ENCODE measurements at regions not wholly inside any gene's neighbourhood (a gene's known extent, or its start where the extent isn't known, plus 50 kb on each side); places are given as distances from the start of the nearest gene placed in this dataset.

DNA sequence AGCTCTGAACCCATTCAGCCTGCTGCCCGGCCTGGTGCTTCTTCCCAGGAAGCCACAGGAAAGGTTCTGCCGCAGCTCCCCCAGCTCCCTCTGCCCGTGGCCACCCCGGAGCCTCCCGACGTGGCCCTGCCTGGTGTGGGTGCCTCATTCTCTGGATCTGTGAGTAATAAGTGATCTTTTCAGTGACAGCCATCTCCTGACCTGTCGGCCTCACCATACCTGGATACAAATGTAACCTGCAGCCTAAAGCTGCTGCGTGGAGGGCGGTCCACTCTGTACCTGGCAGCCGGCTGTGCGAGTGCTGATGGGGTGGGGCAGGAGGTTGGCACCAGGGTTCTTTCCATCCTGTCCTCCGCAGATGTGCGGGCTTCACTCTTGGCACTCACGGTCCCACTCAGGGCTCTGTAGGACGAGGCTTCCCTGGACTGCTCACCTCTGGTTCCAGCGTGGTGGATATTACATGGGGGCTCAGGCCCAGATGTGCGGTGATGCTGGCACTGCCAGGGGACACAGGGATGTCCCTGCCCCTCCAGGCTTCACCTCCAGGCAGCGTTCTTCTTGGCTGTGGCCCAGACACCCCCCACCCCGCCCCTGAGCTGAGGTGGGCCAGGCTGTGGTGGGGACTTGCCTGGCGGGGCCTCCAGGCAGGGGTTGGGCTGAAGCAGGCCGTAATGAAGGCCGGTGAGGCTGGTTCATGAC, 748.5 kb downstream of the BRD1 start:
- no peak for DNase-seq

GRCh38 chr22:49078076-49078710, 749.5 kb downstream of the BRD1 start:
- DNase-seq = no peak

GRCh38 chr22:49077586-49077985, 750.1 kb downstream of the BRD1 start:
- no peak for DNase-seq

DNA sequence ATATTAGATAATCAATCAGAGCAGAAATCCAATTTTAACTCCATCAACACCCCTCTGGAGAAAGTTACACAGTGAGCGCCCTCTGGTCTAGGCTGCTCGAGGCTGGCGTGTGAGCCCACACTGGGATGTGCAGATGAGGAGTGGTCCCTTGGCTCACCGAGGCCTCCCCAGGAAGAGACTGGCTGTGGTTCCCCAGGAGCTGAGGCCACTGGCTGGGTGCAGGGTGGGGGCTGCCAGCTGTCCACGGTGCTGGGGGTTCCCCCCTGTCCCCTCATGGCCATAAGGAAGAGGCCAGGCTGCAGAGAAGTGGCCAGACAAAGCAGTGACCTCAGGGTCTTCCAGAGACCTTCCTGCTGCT, 750.7 kb downstream of the BRD1 start:
- no peak for DNase-seq

- no peak for DNase-seq
Observed at GRCh38 chr22:49076300-49077035, 751.2 kb downstream of the BRD1 start.

GRCh38 chr22:49075150-49075549, 752.5 kb downstream of the BRD1 start:
- DNase-seq = no peak

DNA sequence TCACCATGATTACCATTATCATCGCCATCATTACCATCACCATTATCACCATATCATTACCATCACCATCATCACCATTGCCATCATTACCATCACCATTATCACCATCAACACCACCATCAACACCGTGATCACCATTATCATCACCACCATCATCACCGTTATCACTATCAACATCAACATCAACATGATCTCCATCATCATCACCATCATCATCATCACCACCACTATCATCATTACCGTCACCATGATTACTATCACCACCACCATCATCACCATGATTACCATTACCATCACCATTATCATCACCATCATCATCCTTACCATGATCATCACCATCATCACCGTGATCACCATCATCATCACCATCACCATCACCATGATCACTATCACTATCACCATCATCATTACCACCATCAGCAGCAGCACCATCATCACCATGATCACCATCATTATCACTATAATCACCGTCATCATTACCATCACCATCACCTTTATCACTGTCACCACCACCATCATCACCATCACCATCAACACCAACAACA, 753.7 kb downstream of the BRD1 start:
- no peak for DNase-seq

DNA sequence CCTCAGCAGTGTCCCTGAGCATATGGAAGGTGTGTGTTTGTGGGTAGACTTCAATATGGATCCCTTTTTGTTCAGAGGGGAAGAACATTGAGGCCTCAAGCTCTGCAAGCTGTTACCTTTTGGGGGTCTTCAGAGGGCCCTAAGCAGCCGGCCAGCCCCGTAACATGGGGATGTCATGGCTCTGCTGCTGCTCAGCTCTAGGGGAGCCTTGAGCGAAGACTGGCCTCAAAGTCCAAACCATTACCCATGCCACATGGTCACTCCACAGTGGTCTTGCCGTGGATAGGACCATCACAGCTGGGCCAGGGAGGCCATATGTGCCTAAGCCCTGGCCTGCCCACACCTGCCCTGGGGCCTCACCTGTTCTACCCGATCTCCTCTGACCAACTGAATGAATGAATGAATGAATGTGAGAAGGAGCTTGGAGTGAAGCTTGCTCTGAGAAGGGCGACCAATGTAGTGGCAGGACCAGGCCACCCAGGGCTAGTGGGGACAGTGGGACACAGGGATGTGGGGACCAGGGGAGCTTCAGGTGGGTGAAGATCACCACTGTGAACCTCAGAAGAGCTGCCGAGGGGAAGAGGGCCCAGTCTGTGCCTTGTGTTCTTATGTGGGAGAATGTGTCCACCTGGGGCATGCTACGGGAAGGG, 754.6 kb downstream of the BRD1 start:
- no peak for DNase-seq

DNA sequence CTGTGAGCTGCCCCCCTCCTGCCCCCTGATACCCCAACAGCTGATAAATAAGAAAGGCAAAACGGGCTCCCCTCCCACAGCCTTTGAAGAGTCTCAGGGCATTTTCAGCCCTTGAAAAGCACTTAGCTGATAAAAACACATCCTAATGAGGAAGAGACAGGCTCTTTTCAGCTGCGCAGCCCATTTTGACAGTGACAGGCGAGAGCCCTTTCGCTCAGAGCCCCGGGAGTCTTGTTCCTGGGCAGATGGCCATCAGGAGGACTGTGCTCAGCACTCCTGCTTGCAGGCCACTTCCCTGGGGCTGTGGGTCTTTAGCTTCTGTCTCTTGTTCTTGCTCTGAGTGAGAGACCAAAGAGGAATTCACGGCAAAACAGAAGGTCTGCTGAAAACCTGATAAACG, 757.2 kb downstream of the BRD1 start:
- no peak for DNase-seq

DNA sequence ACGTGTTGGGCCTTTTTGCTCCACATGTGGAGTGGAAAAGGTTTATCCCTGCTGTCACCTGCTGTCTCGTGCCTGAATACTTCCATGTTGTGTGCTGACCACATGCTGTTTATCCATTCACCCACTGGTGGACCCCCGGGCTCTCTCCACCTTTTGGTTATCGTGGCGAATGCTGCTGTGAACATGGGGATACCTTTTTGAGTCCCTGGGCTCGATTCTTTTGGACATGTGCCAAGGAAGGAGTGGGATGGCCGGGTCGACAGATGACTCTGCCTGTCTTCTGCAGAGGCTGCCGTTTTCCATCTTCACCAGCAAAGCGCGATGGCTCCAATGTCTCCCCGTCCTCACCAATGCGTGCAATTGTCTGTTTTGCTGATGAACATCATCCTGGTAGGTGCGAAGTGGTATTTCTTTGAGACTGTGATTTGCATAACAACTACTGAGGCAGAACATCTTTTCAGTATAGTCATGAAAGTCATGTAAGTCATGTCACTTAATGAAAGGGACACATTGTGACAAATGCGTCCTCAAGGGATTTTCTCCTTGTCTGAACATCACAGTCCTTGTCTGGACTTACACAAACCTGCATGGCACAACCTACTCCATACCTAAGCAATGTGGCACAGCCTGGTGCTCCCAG, 758.7 kb downstream of the BRD1 start:
- no peak for DNase-seq

GRCh38 chr22:49067504-49067903, 760.2 kb downstream of the BRD1 start:
- no peak for DNase-seq

GRCh38 chr22:49066619-49067018, 761.1 kb downstream of the BRD1 start:
- DNase-seq = no peak

- DNase-seq = no peak
Observed at GRCh38 chr22:49064836-49065235, 762.8 kb downstream of the BRD1 start.

DNA sequence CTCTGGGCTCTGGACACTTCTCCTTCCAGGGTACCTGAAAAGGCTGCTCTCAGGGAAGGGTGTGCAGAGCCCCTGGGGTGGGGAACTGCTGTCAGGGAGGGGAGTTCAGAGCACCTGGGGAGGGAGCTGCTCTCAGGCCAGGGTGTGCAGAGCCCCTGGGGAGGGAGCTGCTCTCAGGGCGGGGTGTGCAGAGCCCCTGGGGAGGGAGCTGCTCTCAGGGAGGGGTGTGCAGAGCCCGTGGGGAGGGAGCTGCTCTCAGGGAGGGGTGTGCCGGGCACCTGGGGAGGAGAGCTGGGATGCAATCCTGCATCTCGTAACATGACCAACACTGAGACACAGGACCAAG, 764.2 kb downstream of the BRD1 start:
- no peak for DNase-seq

DNA sequence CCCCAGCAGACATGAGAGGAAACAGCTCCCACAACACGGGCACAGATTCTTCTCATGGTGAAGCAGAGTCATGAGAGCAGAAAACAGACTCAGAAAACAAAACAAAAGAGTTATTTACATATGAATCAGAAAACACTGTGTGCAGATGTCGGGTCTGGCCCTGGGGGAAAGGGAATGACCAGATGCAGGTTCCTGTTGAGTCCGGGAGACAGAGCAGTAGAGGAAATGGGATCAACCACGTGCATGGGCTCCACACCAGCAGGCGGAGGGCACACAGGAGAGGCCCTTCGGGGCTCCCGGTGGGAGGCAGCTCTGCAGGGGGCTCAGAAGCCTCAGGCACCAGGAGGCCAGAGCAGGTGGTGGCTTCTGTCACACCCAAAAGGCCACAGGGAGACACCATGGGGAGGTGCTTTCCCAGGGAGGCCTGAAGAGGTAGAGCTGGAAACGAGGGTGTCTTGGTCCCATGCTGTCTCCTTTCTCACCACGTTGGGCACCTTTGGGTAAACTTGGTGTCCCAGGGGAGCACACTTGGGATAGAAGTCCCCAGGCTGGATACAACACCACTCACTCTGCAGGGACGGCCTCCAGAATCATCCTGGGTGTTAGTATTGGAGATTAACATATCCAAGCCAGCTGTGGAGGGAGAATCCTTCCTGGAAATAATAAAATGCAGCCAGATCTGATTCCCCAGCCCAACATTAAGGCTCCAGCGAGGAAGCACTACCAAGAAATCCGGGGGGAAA, 764.7 kb downstream of the BRD1 start:
- DNase-seq = no peak

GRCh38 chr22:49062155-49062801, 765.4 kb downstream of the BRD1 start:
- DNase-seq = no peak

DNA sequence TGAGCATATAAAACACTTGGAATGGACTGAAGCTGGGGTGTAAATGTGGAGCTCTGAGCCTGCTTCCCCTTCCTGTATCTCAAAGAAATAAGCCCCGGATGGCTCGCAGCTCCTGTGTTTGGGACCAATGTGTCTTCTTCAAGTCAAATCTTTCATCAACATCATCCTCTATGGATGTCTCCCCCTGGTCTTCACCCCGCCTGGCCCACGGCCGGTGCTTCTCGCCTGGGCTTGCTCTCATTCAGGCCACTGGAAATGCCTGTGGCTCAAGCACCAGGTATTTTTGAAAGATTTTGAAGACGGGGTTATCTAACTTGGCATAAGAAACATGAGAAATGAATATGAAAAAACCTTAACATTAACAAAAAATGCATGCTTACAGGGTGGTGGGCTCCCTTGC, 769.8 kb downstream of the BRD1 start:
- no peak for DNase-seq

DNA sequence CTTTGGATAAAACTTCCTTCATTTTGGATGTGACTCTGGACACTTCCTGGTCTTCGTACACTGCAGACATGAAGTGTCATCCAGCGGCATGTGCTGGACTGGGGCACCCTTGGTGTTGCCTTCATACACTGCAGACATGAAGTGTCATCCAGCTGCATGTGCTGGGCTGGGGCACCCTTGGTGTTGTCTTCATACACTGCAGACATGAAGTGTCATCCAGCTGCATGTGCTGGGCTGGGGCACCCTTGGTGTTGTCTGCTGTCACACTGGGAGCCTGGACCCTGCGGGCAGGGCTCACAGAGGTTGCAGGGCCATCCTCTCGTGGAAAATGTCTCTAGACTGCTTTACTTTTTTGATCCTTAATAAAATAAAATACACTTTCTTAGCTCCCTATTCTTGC, 771.4 kb downstream of the BRD1 start:
- DNase-seq = no peak

DNA sequence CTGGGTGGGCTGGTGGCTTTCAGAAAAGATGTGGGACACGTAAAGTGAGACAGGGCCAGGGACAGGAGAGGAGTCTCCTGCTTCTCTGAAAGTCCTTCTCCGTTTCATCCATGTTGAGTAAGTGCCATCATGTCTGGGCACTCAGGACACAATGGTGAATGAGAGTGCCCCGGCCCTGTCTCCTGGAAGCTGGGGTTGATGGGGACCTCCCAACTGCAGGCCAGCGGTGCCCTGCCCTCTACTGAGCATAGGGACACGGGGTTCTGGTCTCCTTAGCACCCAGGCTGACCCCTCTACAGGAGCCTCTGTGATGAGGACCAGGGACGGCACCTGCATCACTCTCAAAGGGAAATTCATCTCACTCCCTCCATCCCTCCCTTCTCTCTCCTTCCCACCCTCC, 772.3 kb downstream of the BRD1 start:
- DNase-seq = no peak

DNA sequence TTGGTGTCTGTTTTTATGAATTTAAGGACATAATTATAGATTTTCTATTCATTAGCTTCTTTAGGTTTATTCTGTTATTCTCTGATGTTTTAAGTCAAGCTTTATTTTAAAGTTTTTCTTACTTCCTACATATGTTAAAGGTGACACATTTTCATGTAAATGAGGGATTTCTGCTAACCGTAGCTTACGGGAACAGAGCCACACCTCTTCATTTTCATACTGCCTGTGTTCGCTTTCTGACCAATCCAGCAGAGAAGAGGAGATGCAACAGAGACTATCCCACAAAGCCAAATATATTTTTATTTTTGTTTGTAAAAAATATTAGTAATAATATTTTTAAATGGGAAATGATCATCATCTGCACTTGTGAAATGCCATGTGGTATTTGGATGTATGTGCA, 774.1 kb downstream of the BRD1 start:
- DNase-seq = no peak

DNA sequence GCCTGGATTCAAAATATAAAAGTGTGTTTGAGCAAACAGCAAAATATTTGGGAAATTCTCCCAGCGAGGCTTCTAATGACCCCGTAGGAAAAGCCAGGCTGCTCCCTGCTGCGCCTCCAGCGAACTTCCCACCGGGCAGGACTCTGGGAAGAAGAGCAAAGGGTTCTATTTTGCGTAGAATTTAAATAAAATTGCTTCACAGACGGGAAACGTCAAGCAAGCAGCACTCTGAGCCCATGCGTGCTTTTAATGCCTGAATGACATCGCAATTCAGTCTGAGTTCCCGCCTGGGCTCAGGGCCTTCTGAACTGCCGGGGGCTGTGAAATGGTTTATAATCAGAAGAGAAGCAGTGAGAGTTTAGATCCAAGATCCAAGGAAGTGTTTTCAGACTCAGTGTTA, 775.1 kb downstream of the BRD1 start:
- no peak for DNase-seq

DNA sequence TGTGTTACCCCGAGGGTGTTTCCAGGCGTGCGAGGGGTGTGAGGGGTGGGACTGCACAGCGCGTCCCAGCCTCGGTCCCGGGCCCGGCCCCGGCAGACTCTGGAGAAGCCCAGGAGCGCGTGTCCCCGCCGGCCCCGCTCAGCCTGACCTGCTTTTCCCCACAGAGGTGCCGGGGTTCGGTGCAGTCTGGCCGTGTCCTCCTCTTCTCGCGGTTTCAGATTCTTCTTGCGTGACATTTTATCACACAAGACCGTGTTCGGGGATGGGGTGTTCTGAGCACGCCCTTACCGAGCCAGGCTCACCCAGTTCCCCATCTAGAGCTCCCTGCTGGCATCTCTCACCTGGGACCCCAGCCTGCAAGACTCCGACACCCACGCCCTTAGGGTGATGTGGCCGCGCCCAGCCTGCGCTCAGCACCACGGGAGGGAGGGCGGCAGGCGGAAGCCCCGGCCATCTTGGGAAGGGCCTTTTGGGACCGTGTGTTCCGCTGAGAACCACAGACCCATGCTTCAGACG, 775.6 kb downstream of the BRD1 start:
- DNase-seq = peak; percentile 35 to 52
